Thymus (tissue), 11 donors: ENCODE measurements at regions not wholly inside any gene's neighbourhood (a gene's known extent, or its start where the extent isn't known, plus 50 kb on each side); places are given as distances from the start of the nearest gene placed in this dataset.
"Not testable (repeated sequence)": the region's sequence is repeated elsewhere in the genome, so short reads cannot be mapped to it uniquely, and the experiment has no call there.

Source experiments
- DNase-seq, 9 donors: peaks; one replicate each; pipeline ENCODE4 v3.0.0-alpha.2; 2013; ENCODE audit warnings: low spot score in 9 of 9, low read depth in 6 of 9, missing footprints in 1 of 9
- H3K27ac ChIP-seq, 2 donors: one replicate each; pipeline ENCODE4 v1.5.1; 2013; ENCODE audit warnings: control low read depth in 1 of 2, low read depth in 1 of 2, low read length in 1 of 2, mild to moderate bottlenecking in 1 of 2, moderate library complexity in 1 of 2
- H3K27me3 ChIP-seq, 2 donors: one replicate each; pipeline ENCODE4 v1.5.1; 2013; ENCODE audit warnings: low read length in 1 of 2; ENCODE audit not compliant: control insufficient read depth in 2 of 2, insufficient read depth in 1 of 2
- H3K36me3 ChIP-seq, 2 donors: one replicate each; pipeline ENCODE4 v1.5.1; 2013; ENCODE audit warnings: low read length in 1 of 2, mild to moderate bottlenecking in 1 of 2, moderate library complexity in 1 of 2; ENCODE audit not compliant: control insufficient read depth in 2 of 2, insufficient read depth in 2 of 2
- H3K4me1 ChIP-seq, 2 donors: one replicate each; pipeline ENCODE4 v1.5.1; 2013; ENCODE audit warnings: low read length in 2 of 2; ENCODE audit not compliant: control insufficient read depth in 2 of 2, insufficient read depth in 2 of 2
- H3K4me3 ChIP-seq, 2 donors: one replicate each; pipeline ENCODE4 v1.5.1; 2013; ENCODE audit warnings: low read length in 2 of 2, control low read depth in 1 of 2, mild to moderate bottlenecking in 1 of 2
- H3K9me3 ChIP-seq, 2 donors: one replicate each; pipeline ENCODE4 v1.5.1; 2013; ENCODE audit warnings: low read length in 1 of 2, mild to moderate bottlenecking in 1 of 2; ENCODE audit not compliant: control insufficient read depth in 2 of 2, insufficient read depth in 1 of 2
- WGBS: extraction: QIAGEN DNeasy Blood & Tissue Kit; methylation state at CpG from one replicate; pipeline ENCODE4 v1.1.7; 2013; 5-methylcytosine and 5-hydroxymethylcytosine counted together
- donor health status: healthy.

DNA sequence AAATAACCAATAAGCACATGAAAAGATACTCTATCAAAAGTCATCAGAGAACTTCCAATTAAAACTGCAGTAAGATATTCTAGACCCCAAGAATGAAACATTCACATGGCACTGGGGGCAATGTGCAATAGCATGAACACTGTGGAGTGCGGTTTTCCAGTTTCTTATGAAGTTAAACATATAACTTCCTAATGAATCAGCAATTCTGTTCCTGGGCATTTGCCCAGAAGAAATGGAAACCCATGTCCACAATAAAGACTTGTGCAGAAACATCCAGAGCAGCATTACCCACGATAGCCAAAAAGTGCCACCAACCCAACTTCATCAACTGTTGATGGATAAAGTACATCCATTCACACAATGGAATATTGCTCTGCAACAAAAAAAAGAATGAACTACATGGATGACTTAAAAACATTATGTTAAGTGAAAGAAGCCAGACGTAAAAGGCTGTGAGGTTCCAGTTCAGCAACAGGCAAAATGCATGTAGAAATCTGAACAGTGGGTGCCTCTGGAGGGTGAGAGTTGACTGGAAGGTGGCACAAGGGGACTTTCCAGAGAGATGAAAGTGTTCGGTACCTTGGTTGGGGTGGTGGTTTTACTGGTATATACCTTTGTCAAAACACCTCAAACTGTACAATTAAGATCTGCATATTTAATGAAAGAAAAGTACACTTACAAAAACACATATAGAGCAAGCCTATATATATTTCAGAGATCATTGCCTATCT lies 207.2 kb upstream of the ECI2 start:
- H3K9me3 ChIP-seq, result no peaks in the 10 kb centered on the region
- H3K27ac ChIP-seq, result no peak overlapping the region
- H3K4me3 ChIP-seq, result no peak overlapping the region
- WGBS, result 94% methylated on average over 4 of the region's 4 CpGs
- H3K36me3 ChIP-seq, result no peaks in the 10 kb centered on the region
- H3K4me1 ChIP-seq, result peaks cover 0 to 13% of the 10 kb centered on the region in 2 donors
- H3K27me3 ChIP-seq, result no peaks in the 10 kb centered on the region
- DNase-seq, result no peak

DNA sequence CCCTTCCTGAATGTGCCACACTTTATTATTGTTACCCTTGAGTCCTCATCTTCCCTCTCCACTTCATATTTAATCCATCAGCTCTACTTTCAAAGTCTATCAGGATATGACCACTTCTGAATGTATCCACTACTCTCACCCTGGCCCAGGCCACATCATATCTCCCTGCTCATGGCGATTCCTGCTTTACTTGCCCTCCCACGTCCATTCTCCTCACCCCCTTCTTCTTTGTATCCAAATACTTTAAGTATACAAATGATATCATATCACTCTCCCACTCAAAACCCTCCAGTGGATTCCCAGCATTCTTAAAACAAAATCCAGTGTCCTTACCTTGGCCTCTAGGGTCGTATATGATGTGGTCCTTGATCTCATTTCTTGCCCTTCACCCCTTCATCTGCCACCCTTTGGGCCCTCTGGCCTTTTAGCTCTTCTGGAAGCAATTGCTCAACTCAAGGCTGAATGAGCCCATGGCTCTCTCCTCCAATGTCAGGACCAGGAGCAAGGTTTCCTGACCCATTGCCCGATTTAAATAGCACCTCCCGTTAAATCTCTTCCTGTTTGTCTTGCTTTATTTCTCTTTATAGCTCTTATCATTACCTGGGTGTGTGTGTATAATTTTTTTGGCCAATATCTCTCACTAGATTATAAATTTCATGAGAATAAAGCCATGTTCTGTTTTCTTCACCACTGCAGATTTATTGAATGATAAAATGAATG lies 205.9 kb upstream of the ECI2 start:
- Histone ChIP-seq H3K27me3 (no peaks in the 10 kb centered on the region), H3K9me3 (no peaks in the 10 kb centered on the region), H3K4me3 (no peak overlapping the region), H3K27ac (no peak overlapping the region), H3K4me1 (peaks cover 0 to 13% of the 10 kb centered on the region in 2 donors), H3K36me3 (no peaks in the 10 kb centered on the region)
- 95% methylated on average over 5 of the region's 5 CpGs for WGBS
- no peak for DNase-seq

DNA sequence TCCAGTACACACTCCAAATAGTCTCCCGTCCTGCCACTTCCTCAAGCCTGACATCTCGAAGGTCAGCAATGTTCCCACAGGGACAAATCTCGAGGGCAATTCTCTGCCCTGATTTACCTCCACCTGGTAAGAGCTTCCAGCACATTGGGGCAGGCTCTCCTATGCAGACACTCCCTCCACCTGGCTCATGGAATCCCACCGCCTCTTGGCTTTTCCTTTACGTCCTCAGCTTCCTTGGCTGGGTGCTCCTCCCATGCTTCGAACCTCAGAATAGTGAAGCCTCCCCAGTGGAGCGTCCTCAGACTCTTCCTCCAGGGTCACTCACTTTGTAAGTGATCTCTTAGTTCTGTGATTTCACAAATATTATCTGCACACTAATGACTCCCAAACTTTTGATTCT lies 205.2 kb upstream of the ECI2 start:
- WGBS, result 96% methylated on average over 7 of the region's 7 CpGs
- no peak for DNase-seq
- no peak overlapping the region for H3K27ac ChIP-seq
- no peaks in the 10 kb centered on the region for H3K9me3 ChIP-seq
- H3K36me3 ChIP-seq, result no peaks in the 10 kb centered on the region
- no peaks in the 10 kb centered on the region for H3K27me3 ChIP-seq
- no peak overlapping the region for H3K4me3 ChIP-seq
- H3K4me1 ChIP-seq, result peaks cover 0 to 13% of the 10 kb centered on the region in 2 donors

DNA sequence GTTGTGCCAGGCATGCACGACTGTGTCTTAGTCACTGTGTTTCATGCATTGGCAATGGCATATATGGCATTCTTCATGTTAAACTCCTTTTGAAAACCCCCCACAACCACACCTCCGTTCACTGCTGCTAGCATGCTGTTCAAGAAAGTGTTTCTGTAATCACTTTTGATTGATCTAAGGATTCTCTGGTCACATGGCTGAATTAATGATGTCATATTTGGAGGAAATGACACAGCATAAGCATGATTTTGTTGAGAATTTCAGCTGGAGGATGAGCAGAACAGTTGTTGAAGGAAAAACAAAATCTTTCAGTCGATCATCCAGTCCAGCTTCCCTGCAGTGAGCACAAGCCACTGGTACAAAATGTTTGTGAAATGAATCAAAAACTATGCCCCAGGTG lies 203.5 kb upstream of the ECI2 start:
- DNase-seq, result no peak
- WGBS, result 94% methylated on average over 3 of the region's 3 CpGs
- H3K27me3 ChIP-seq, result no peaks in the 10 kb centered on the region
- H3K36me3 ChIP-seq, result no peaks in the 10 kb centered on the region
- no peaks in the 10 kb centered on the region for H3K9me3 ChIP-seq
- H3K27ac ChIP-seq, result no peak overlapping the region
- peaks cover 0 to 6% of the 10 kb centered on the region in 2 donors for H3K4me1 ChIP-seq
- no peak overlapping the region for H3K4me3 ChIP-seq

DNA sequence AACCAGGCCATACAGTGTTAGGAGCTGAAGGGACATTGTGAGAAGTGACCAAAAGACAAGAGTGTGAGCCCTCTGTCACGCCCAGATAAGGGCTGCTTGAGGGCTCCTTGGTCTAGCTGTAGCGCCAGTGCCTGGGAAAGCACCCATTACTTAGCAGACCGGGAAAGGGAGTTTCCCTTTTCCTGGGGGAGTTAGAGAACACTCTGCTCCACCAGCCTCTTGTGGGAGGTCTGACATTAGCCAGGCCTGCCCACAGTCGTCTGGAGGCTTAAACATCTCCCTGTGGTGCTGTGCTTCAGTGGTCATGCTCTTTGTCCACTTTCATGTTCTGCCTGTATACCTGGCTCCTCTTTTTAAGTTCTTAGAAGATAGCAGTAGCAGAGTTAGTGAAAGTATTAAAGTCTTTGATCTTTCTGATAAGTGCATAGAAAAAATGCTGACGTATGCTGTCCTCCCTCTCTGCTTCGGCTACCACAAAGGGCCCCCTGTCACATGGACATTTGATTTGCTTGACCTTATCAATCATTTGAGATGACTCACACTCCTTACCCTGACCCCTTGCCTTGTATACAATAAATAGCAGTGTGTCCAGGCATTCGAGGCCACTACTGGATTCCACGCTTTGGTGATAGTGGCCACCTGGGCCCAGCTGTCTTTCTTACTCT lies 201.5 kb upstream of the ECI2 start:
- Histone ChIP-seq H3K27me3 (no peaks in the 10 kb centered on the region), H3K36me3 (no peaks in the 10 kb centered on the region), H3K4me1 (no peaks in the 10 kb centered on the region), H3K4me3 (no peak overlapping the region), H3K9me3 (no peaks in the 10 kb centered on the region), H3K27ac (no peak overlapping the region)
- 93% methylated on average over 8 of the region's 8 CpGs for WGBS
- DNase-seq, result no peak

DNA sequence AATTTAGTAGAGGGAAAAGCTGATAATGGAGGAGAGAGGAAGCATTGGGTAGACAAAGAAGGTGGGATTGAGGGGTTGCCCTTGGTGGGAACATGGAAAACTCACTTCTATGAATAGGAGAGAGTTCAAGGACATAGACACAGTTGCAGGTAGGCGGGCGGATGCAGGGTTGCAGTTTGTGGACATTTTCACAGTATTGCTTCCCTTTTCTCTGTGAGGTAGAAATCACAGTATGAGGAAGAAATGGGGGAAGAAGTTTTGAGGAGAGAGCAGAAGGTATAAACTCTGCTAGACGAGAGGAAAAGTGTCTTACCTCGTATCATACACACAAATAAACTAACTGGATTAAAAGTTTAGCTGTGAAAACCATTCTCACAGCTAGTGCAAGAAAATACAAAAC lies 200.7 kb upstream of the ECI2 start:
- DNase-seq, result no peak
- Histone ChIP-seq H3K9me3 (no peaks in the 10 kb centered on the region), H3K4me3 (no peak overlapping the region), H3K27ac (no peak overlapping the region), H3K27me3 (no peaks in the 10 kb centered on the region), H3K4me1 (no peaks in the 10 kb centered on the region), H3K36me3 (no peaks in the 10 kb centered on the region)
- 68% methylated on average over 4 of the region's 4 CpGs for WGBS

DNA sequence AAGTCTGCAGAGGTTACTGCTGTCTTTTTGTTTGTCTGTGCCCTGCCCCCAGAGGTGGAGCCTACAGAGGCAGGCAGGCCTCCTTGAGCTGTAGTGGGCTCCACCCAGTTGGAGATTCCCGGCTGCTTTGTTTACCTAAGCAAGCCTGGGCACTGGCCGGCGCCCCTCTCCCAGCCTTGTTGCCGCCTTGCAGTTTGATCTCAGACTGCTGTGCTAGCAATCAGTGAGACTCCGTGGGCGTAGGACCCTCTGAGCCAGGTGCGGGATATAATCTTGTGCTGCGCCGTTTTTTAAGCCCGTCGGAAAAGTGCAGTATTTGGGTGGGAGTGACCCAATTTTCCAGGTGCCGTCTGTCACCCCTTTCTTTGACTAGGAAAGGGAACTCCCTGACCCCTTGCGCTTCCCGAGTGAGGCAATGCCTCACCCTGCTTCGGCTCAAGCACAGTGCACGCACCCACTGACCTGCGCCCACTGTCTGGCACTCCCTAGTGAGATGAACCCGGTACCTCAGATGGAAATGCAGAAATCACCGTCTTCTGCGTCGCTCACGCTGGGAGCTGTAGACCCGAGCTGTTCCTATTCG lies 198.9 kb upstream of the ECI2 start:
- not testable (repeated sequence) for H3K9me3 ChIP-seq, H3K4me1 ChIP-seq, H3K27ac ChIP-seq, H3K27me3 ChIP-seq, DNase-seq, H3K4me3 ChIP-seq, H3K36me3 ChIP-seq
- 91% methylated on average over 24 of the region's 24 CpGs for WGBS

DNA sequence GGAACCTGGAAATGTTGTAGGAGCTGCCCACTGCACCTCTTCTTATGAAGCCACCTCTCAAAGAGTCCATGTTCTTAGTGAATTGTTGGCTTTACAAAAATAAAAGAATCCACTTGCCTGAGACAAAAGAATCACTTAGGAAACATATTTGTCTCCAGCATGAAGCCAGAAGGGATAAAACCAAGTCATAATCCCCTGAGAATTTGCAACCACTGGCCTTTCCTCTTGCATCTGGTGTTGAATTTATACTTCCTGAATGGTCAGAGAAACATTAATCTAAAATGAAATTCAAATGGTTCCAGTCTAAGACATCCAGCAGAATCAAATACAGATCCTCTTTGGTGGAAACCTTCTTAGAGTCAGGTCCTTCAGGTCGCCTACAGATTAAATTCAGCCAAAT lies 192.5 kb upstream of the ECI2 start:
- no peak for DNase-seq
- no peaks in the 10 kb centered on the region for H3K4me1 ChIP-seq
- H3K27ac ChIP-seq, result no peak overlapping the region
- no peaks in the 10 kb centered on the region for H3K9me3 ChIP-seq
- 85% methylated on average over 1 of the region's 1 CpG for WGBS
- H3K4me3 ChIP-seq, result no peak overlapping the region
- H3K36me3 ChIP-seq, result no peaks in the 10 kb centered on the region
- H3K27me3 ChIP-seq, result no peaks in the 10 kb centered on the region

DNA sequence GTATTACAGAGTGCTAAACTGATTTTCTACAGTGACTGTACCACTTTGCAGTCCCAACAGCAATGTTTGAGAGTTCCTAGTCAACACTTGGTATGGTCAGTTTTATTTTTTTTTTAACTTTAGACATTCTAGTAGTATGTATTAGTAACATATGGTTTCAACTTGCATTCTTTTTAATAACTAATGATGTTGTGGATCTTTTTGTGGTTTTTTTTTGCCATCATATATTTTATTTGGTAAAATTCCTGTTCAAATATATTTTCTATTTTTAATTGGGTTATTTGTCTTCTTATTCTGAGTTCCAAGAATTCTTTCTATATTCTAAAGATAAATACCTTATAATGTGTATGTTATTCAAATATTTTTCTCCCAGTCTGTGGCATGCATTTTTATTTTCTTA lies 189.4 kb upstream of the ECI2 start:
- no peaks in the 10 kb centered on the region for H3K27me3 ChIP-seq
- H3K4me3 ChIP-seq, result no peak overlapping the region
- H3K27ac ChIP-seq, result no peak overlapping the region
- no peaks in the 10 kb centered on the region for H3K4me1 ChIP-seq
- no peaks in the 10 kb centered on the region for H3K36me3 ChIP-seq
- DNase-seq, result no peak
- no peaks in the 10 kb centered on the region for H3K9me3 ChIP-seq
